Panc1 (cell line): ENCODE measurements at regions not wholly inside any gene's neighbourhood (a gene's known extent, or its start where the extent isn't known, plus 50 kb on each side); places are given as distances from the start of the nearest gene placed in this dataset.

Experiments
- ATAC-seq: fragments of 200-7000 bp; cut with Tn5 transposase; 2 replicates; pipeline ENCODE4 v1.9.1; 2020; ENCODE audit warnings: mild to moderate bottlenecking, moderate library complexity
- BruUV-seq: library from RNA; stranded (reverse); fragments of 400-500 nt; replicated peaks from 2 replicates; lab custom pipeline; 2021; lab: Mats Ljungman, UMichigan
- CTCF ChIA-PET: fragments of 300-600 bp; sonication (Branson Sonifier 250); formaldehyde crosslinking; loops from one replicate; lab custom pipeline; 2022; ENCODE audit warnings: antibody characterized with exemption; lab: Charles Lee
- POLR2A ChIA-PET: fragments of 300-600 bp; sonication (Branson Sonifier 250); formaldehyde crosslinking; loops from one replicate; lab custom pipeline; 2022; ENCODE audit warnings: antibody characterized with exemption; lab: Charles Lee
- DNase-seq: peaks from one replicate; pipeline ENCODE4 v3.0.0-alpha.2; 2010; ENCODE audit warnings: low read depth, low spot score
- H3K27ac ChIP-seq: 2 replicates; pipeline ENCODE4 v1.5.1; 2011; ENCODE audit warnings: mild to moderate bottlenecking, low read length, inconsistent platforms
- H3K27me3 ChIP-seq: fragments of 200-500 bp; sonication (Bioruptor generic); 2 replicates; pipeline ENCODE4 v1.6.0; 2014; ENCODE audit warnings: low read length, inconsistent platforms; ENCODE audit not compliant: control insufficient read depth, insufficient read depth
- H3K36me3 ChIP-seq: fragments of 200-500 bp; sonication (Bioruptor generic); 2 replicates; pipeline ENCODE4 v1.5.1; 2014; ENCODE audit warnings: inconsistent platforms, mild to moderate bottlenecking, low read length, moderate library complexity; ENCODE audit not compliant: control insufficient read depth, insufficient read depth
- H3K4me1 ChIP-seq: 2 replicates; pipeline ENCODE4 v1.5.1; 2011; ENCODE audit warnings: inconsistent platforms, mild to moderate bottlenecking, low read length, moderate library complexity; ENCODE audit not compliant: control insufficient read depth, insufficient read depth
- H3K4me3 ChIP-seq, 2 experiments: 2 replicates each; pipeline ENCODE4 v1.5.1; 2011 to 2012; ENCODE audit warnings: low read depth in 2 of 2, low read length in 2 of 2, mild to moderate bottlenecking in 2 of 2, inconsistent platforms in 1 of 2, moderate library complexity in 1 of 2
- H3K9me3 ChIP-seq: fragments of 200-500 bp; sonication (Bioruptor generic); 2 replicates; pipeline ENCODE4 v1.5.1; 2014; ENCODE audit warnings: low read depth, mild to moderate bottlenecking, inconsistent platforms, low read length, moderate library complexity; ENCODE audit not compliant: control insufficient read depth, insufficient read depth
- POLR2AphosphoS5 ChIP-seq: IDR thresholded peaks from 2 replicates; pipeline ENCODE4 v1.6.1; 2012; ENCODE audit warnings: mild to moderate bottlenecking, low read depth, low read length, moderate library complexity
- SIN3A ChIP-seq: IDR thresholded peaks from 2 replicates; pipeline ENCODE4 v1.6.1; 2012; ENCODE audit warnings: low read depth, mild to moderate bottlenecking, low read length, moderate library complexity, borderline replicate concordance; ENCODE audit not compliant: insufficient read depth
- TCF7L2 ChIP-seq: IDR thresholded peaks from 2 replicates; pipeline ENCODE4 v1.6.1; 2011; ENCODE audit warnings: mild to moderate bottlenecking, low read depth, low read length, inconsistent platforms
- in situ Hi-C: cut with HindIII; loops from 2 replicates; pipeline ENCODE4 v1.10.0; 2016; ENCODE audit warnings: low sequenced_read_pairs, low pct_unique_long_range_greater_than_20kb
- intact Hi-C: fragments of 100-400 bp; cut with micrococcal nuclease; formaldehyde crosslinking; loops from one replicate; pipeline ENCODE4 v1.10.0; 2022; ENCODE audit not compliant: unreplicated experiment
- TF ChIP-seq, protein P1 (sequence below), 2 experiments: IDR thresholded peaks; 2 replicates each; pipeline ENCODE4 v1.6.1; 2011 to 2012; ENCODE audit warnings: low read depth in 2 of 2, control low read depth in 1 of 2, low read length in 1 of 2, mild to moderate bottlenecking in 1 of 2, moderate library complexity in 1 of 2; ENCODE audit not compliant: insufficient read depth in 1 of 2
- TF ChIP-seq, protein P2 (sequence below): fragments of 450-650 bp; IDR thresholded peaks from 2 replicates; pipeline ENCODE4 v1.5.1; 2017; ENCODE audit warnings: mild to moderate bottlenecking

DNA sequence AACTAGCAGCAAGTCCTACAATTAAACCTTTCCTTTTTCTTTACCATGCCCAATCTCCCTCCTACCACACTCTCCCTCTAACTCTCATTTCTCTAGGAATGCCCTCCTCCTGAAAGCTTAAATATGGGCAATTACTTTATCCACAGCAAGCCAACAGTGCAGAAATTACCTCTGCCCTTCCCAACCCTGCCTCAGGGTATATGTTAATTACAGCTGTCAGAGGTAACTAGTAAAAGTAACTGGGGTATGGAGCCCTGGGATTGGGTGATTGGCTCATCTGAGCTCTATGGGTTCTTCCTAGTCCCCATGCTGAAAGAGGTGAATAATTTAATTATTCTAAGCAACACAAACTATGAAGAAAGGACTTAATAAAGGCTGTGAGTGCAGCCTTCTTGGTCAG is 478.9 kb upstream of the NMUR2 start:
- in situ Hi-C loops, result no loop called here
- intact Hi-C loops, result no loop called here
- H3K9me3 ChIP-seq, result no peaks in the 10 kb centered on the region; the same call in 1 of the 2 replicates
- H3K27me3 ChIP-seq, result no peaks in the 10 kb centered on the region
- no peak for ATAC-seq
- H3K4me1 ChIP-seq, result no peaks in the 10 kb centered on the region
- no TSS peak for BruUV-seq
- no peak overlapping the region for H3K27ac ChIP-seq
- H3K36me3 ChIP-seq, result no peaks in the 10 kb centered on the region
- ChIA-PET CTCF (no interaction called here), POLR2A (no interaction called here)
- DNase-seq, result no peak
- no peak overlapping the region for H3K4me3 ChIP-seq
- TF ChIP-seq, protein P1, sequence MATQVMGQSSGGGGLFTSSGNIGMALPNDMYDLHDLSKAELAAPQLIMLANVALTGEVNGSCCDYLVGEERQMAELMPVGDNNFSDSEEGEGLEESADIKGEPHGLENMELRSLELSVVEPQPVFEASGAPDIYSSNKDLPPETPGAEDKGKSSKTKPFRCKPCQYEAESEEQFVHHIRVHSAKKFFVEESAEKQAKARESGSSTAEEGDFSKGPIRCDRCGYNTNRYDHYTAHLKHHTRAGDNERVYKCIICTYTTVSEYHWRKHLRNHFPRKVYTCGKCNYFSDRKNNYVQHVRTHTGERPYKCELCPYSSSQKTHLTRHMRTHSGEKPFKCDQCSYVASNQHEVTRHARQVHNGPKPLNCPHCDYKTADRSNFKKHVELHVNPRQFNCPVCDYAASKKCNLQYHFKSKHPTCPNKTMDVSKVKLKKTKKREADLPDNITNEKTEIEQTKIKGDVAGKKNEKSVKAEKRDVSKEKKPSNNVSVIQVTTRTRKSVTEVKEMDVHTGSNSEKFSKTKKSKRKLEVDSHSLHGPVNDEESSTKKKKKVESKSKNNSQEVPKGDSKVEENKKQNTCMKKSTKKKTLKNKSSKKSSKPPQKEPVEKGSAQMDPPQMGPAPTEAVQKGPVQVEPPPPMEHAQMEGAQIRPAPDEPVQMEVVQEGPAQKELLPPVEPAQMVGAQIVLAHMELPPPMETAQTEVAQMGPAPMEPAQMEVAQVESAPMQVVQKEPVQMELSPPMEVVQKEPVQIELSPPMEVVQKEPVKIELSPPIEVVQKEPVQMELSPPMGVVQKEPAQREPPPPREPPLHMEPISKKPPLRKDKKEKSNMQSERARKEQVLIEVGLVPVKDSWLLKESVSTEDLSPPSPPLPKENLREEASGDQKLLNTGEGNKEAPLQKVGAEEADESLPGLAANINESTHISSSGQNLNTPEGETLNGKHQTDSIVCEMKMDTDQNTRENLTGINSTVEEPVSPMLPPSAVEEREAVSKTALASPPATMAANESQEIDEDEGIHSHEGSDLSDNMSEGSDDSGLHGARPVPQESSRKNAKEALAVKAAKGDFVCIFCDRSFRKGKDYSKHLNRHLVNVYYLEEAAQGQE (IDR thresholded peaks at IDR 0.05; ENCODE audit: insufficient read depth in 1 of 2, low read depth in 2 of 2, low read length in 1 of 2), result no peak
- TF ChIP-seq, protein P2, sequence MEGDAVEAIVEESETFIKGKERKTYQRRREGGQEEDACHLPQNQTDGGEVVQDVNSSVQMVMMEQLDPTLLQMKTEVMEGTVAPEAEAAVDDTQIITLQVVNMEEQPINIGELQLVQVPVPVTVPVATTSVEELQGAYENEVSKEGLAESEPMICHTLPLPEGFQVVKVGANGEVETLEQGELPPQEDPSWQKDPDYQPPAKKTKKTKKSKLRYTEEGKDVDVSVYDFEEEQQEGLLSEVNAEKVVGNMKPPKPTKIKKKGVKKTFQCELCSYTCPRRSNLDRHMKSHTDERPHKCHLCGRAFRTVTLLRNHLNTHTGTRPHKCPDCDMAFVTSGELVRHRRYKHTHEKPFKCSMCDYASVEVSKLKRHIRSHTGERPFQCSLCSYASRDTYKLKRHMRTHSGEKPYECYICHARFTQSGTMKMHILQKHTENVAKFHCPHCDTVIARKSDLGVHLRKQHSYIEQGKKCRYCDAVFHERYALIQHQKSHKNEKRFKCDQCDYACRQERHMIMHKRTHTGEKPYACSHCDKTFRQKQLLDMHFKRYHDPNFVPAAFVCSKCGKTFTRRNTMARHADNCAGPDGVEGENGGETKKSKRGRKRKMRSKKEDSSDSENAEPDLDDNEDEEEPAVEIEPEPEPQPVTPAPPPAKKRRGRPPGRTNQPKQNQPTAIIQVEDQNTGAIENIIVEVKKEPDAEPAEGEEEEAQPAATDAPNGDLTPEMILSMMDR, result no peak
- no peak for TF ChIP-seq SIN3A
- no peak for TF ChIP-seq POLR2AphosphoS5

DNA sequence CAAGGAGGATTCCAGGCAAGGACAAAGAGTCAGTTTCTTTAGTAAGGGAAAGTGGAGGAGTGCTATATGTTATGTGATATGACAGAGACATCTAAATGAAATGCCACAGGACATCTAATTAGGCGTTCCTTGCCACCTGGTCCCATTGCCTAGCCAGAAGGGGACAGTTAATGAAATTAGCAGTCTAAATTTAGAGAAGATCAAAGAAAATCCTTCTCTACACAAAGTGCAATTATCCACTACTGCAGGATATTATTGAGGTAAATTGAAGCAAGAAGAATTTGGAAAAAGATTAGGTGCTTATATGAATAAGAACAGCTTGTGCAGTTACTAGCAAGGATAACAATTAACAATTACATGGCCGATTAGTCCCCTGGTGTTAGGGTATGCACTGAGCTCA is 495.3 kb upstream of the NMUR2 start:
- TF ChIP-seq, protein P1 (IDR thresholded peaks at IDR 0.05; ENCODE audit: insufficient read depth in 1 of 2, low read depth in 2 of 2, low read length in 1 of 2), result no peak
- TF ChIP-seq SIN3A (no peak), POLR2AphosphoS5 (no peak), TCF7L2 (no peak)
- TF ChIP-seq, protein P2, result no peak
- no peak overlapping the region for H3K27ac ChIP-seq
- in situ Hi-C loops (no loop called here), intact Hi-C loops (no loop called here)
- BruUV-seq, result no TSS peak
- ATAC-seq (no peak), DNase-seq (no peak)
- ChIA-PET POLR2A (no interaction called here), CTCF (no interaction called here)
- H3K4me3 ChIP-seq, result no peak overlapping the region
- no peaks in the 10 kb centered on the region for H3K27me3 ChIP-seq
- H3K9me3 ChIP-seq, result no peaks in the 10 kb centered on the region
- no peaks in the 10 kb centered on the region for H3K36me3 ChIP-seq
- H3K4me1 ChIP-seq, result no peaks in the 10 kb centered on the region
